ENCODE measurements at regions not wholly inside any gene's neighbourhood (a gene's known extent, or its start where the extent isn't known, plus 50 kb on each side); places are given as distances from the start of the nearest gene placed in this dataset.

DNA sequence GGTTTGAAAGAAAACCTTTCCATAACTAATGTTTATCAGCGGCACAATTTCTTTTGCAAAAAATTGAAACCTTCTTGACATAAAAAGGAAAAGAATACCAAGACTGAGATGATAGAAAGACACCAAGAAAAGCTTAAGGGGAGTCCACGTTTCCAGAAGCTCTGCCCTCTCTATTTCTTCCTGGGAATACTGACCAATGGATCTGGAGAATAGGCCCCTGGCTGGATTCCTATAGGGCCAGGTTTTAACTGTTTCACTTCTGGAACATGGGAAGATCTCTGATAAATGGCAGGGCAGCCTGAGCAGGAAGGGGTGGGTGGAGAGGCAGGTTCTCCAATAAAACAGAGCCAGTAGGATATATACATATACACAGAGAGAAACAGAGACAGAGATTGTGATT, 413.4 kb upstream of the JARID2 start:
- in situ Hi-C loops (cut with HindIII; ENCODE audit: low pct_unique_long_range_greater_than_20kb, low sequenced_read_pairs), result no loop called here
- no peak for DNase-seq (ENCODE audit: low read depth in 1 of 2, low spot score in 1 of 2)
- TF ChIP-seq JUND (IDR thresholded peaks at IDR 0.05; ENCODE audit: low read depth), result no peak

DNA sequence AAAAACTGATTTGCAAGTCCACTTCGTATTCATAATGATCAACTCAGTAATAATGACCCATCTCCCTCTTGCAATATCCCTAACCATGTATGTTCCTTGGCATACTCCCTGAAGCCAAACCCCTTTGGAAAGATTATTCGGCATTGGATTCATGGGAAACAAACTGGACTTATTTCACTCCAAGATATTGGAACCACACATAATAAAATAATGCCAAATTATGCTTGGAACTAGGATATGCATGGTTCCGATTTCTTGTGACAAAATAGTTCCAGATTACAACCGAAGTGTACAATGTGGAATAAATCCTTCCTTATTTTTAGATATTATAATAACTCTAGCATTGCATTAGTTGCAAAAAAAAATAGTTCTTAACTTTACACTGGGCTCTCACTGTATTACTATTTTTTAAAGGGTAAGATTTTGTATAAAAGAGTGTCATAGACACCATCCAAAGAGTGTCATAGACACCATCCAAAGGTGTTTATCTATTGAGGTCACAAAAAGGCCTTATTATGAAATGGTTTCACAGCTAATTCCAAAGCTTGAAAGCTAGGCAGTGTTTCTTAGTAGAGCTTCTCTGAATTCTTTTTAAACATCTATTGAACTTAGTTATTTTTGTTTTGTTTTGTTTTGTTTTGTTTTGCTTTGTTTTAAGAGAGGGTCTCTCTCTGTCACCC, 410.9 kb upstream of the JARID2 start:
- TF ChIP-seq JUND (IDR thresholded peaks at IDR 0.05; ENCODE audit: low read depth), result no peak
- in situ Hi-C loops (cut with HindIII; ENCODE audit: low pct_unique_long_range_greater_than_20kb, low sequenced_read_pairs), result no loop called here
- no peak for DNase-seq (ENCODE audit: low read depth in 1 of 2, low spot score in 1 of 2)

DNA sequence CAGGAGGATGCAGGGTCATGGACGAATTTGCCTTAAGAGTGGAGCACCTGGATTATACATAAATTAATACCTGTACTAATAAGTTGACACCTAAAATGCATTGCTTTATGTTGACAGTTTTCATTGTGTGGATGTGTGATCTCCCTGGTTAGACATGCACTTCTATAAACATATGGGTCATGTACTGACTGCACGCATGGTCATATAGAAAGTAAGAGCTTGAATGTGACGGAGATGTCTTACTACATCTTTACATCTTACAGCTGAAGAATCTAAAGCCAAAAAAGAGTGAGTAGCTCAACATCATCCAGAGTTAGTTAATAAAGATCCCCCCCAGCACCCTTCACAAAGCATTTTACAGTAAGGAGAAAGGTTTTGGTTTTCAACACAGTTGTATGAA, 408.4 kb upstream of the JARID2 start:
- DNase-seq (ENCODE audit: low read depth in 1 of 2, low spot score in 1 of 2), result no peak
- no peak for TF ChIP-seq JUND (IDR thresholded peaks at IDR 0.05; ENCODE audit: low read depth)
- in situ Hi-C loops (cut with HindIII; ENCODE audit: low pct_unique_long_range_greater_than_20kb, low sequenced_read_pairs), result no loop called here

DNA sequence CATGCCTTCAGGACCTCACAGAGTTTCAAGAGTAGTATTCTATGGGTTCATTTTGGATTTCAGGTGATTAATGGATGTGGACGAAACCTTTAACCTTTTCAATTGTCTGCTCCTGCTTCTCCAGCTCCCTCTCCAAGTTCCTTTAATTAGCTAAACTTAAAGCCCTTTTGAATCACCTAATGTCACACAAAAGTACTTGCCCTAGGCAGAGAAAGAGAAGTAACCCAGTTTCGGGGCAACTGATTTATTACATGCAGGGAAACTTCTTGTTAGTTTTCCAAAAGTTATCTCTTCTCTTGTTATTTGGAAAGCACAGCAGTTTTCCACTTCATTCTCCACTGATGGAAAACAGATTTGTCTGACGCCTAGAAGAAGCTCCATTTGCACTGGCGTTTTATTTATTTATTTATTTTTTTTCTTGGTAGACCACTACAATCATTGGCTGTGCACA, 407.7 kb upstream of the JARID2 start:
- no peak for DNase-seq (ENCODE audit: low read depth in 1 of 2, low spot score in 1 of 2)
- TF ChIP-seq JUND (IDR thresholded peaks at IDR 0.05; ENCODE audit: low read depth), result no peak
- in situ Hi-C loops (cut with HindIII; ENCODE audit: low pct_unique_long_range_greater_than_20kb, low sequenced_read_pairs), result no loop called here

DNA sequence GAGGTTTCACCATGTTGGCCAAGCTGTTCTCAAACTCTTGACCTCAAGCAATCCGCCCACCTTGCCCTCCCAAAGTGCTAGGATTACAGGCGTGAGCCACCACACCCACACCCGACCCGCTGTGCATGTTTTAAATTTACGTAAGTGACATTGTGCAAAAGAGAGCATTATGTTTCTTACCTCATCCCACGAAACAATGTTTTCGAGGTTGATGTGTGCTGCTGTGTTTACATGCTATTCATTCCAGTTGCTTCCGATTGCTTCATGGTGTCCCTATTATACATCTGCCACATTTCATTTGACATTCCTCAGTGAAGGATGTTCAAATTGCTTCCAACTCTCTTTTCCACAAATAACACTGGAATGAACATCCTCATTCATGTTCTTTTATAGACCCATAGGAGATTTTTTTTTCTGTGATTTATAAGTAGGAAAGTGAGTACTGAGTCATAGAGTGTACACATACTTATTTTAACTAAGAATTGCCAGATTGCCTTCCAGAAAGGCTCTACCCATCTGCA, 403.9 kb upstream of the JARID2 start:
- in situ Hi-C loops (cut with HindIII; ENCODE audit: low pct_unique_long_range_greater_than_20kb, low sequenced_read_pairs), result no loop called here
- no peak for TF ChIP-seq JUND (IDR thresholded peaks at IDR 0.05; ENCODE audit: low read depth)
- no peak for DNase-seq (ENCODE audit: low read depth in 1 of 2, low spot score in 1 of 2)

DNA sequence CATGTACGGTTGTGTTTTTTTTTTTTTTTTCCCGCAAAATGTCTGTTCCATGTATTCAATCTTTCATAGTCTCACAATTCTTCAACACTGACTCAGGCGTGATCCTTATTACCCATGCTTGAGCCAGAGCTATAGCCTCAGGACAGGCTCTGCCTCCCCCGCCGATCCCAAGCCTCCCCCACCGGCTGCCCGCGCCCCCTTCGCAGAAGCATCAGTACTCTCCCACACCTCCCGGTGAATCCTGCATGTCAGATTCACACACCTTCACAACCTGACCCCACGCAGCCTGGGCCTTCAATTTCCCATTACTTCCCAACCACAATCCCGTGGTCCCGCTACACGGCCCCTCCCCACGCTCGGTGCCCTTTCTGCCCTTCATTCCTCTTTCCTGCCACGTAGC, 401.5 kb upstream of the JARID2 start:
- no peak for DNase-seq (ENCODE audit: low read depth in 1 of 2, low spot score in 1 of 2)
- in situ Hi-C loops (cut with HindIII; ENCODE audit: low pct_unique_long_range_greater_than_20kb, low sequenced_read_pairs), result no loop called here
- no peak for TF ChIP-seq JUND (IDR thresholded peaks at IDR 0.05; ENCODE audit: low read depth)

DNA sequence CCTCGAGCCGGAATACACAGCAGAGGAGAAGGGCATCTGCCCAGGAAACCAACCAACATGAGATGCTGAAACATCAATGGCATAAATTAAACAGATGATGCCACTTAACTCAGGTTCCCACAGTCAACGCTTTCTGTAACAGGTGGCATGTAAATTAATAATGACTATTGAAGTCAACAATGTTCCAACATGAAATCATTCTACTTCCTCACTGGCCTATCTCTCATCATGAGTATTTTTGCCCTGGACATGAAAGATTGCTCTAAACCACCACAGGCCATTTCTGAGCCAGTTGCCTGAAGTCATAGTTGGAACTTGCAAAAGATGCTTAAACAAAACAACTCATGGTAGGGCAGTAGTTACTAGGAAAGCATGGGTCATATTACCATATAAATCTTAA, 397.9 kb upstream of the JARID2 start:
- no peak for TF ChIP-seq JUND (IDR thresholded peaks at IDR 0.05; ENCODE audit: low read depth)
- in situ Hi-C loops (cut with HindIII; ENCODE audit: low pct_unique_long_range_greater_than_20kb, low sequenced_read_pairs), result no loop called here
- no peak for DNase-seq (ENCODE audit: low read depth in 1 of 2, low spot score in 1 of 2)

DNA sequence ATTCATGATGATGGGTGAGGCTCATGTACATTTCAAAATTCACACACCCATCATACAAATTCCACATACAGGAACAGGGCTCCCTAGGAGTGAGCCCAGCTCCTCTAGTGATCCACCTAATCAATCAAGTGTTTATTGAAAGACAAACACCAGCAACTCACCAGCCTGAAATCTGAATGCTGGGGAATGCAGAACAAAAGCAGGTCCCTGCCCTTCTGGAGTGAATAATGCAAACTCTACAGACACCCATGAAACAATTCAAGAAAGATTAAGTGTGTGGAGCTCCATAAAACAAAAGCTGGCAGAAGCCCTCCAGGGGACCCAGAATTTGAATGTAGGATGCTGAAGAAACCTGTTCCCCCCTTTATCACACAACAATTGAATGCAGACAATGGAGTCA, 396.7 kb upstream of the JARID2 start:
- in situ Hi-C loops (cut with HindIII; ENCODE audit: low pct_unique_long_range_greater_than_20kb, low sequenced_read_pairs), result no loop called here
- no peak for TF ChIP-seq JUND (IDR thresholded peaks at IDR 0.05; ENCODE audit: low read depth)
- no peak for DNase-seq (ENCODE audit: low read depth in 1 of 2, low spot score in 1 of 2)

DNA sequence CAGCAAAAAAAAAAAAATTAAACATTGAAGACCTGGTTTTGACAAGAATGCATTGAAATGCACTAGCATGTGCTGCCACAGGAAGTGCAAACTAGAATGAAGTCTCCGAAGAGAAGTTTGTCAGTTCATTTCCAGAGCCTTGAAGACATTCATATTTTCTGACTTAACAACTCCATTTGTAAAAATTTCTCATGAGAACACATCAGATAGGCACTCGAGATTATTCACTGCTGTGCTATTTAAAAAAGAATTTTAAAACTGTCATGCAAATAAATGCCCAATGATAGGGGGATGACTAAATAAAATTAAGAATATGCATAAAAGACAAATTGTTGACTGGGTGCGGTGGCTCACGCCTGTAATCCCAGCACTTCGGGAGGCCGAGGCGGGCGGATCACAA, 394.6 kb upstream of the JARID2 start:
- no peak for DNase-seq (ENCODE audit: low read depth in 1 of 2, low spot score in 1 of 2)
- no peak for TF ChIP-seq JUND (IDR thresholded peaks at IDR 0.05; ENCODE audit: low read depth)
- in situ Hi-C loops (cut with HindIII; ENCODE audit: low pct_unique_long_range_greater_than_20kb, low sequenced_read_pairs), result no loop called here

DNA sequence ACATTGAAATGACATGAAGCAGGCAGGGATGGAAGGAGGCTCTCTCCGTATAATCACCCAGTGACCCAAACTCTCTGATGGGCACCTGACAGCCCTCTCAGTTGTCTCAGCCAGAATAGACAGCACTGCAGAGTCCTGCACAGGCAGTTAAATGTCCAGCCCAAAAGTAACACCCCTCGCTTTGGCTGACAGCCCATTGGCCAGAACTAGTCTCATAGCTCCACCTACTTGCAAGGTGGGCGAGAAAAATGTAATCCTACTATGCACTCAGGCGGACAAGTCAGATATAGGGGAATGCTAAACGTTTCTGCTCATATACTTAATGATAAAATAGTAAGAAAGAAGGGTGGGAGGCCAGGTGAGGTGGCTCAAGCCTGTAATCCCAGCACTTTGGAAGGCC, 393.5 kb upstream of the JARID2 start:
- no peak for TF ChIP-seq JUND (IDR thresholded peaks at IDR 0.05; ENCODE audit: low read depth)
- no peak for DNase-seq (ENCODE audit: low read depth in 1 of 2, low spot score in 1 of 2)
- in situ Hi-C loops (cut with HindIII; ENCODE audit: low pct_unique_long_range_greater_than_20kb, low sequenced_read_pairs), result no loop called here

DNA sequence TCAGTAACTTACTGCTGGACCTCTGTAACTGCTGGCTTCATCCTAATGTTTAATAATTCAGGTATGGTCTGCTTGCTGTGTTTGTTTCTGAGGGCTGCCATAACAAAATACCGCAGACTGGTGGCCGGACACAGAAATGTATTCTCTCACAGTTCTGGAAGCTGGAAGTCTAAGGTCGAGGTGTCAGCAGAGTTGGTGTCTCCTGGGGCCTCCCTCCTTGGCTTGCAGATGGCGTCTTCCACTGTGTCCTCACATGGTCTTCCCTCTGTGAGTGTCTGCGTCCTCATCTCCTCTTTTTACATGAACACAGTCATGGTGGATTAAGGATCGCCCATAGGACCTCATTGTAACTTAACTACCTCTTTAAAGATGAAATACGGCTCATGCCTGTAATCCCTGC, 389.7 kb upstream of the JARID2 start:
- TF ChIP-seq JUND (IDR thresholded peaks at IDR 0.05; ENCODE audit: low read depth), result no peak
- in situ Hi-C loops (cut with HindIII; ENCODE audit: low pct_unique_long_range_greater_than_20kb, low sequenced_read_pairs), result no loop called here
- DNase-seq (ENCODE audit: low read depth in 1 of 2, low spot score in 1 of 2), result no peak

DNA sequence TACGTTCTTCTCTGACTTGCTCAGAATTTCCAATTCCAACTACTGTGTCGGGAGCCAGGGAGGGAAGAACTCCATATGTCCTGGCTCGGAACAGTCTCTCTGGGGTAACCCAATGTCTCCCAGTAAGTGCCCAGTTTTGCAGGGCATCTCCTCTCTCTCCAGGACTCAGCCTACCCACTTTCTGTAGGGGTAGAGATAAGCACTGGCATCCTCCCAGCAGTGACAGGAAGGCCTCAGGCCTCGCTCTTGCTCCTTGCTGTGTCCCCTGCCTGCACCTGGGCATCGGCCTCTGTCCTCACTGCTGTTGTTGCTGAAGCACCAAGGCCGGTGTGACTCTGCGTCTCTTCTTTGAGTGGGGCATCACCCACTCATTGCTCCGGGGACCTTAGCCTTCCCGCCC, 388.9 kb upstream of the JARID2 start:
- DNase-seq (ENCODE audit: low read depth in 1 of 2, low spot score in 1 of 2), result no peak

DNA sequence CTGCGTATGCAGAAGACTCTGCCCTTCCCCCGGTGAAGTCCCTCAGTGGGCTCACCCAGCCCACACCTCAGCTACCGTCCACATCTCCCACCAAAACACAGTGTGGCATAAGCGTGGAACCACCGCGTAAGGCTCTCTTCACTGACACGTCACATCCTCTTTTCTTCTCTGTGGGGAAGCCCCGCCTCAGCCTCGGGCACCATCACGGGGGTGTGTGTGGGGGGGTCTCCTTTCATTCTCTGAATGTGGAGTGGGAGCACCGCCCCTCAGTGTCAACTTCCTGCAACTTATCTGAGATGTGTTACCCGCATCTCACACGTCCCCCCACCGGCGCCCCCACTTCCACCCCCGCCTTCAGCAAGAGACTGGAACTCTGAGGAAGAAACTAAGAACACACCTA, 388.4 kb upstream of the JARID2 start:
- in situ Hi-C loops (cut with HindIII; ENCODE audit: low pct_unique_long_range_greater_than_20kb, low sequenced_read_pairs), result no loop called here
- no peak for TF ChIP-seq JUND (IDR thresholded peaks at IDR 0.05; ENCODE audit: low read depth)
- no peak for DNase-seq (ENCODE audit: low read depth in 1 of 2, low spot score in 1 of 2)

More for the DNA sequence above, 388.9 kb upstream of the JARID2 start:
- in situ Hi-C loops (cut with HindIII; ENCODE audit: low pct_unique_long_range_greater_than_20kb, low sequenced_read_pairs), result no loop called here
- TF ChIP-seq JUND (IDR thresholded peaks at IDR 0.05; ENCODE audit: low read depth), result no peak

DNA sequence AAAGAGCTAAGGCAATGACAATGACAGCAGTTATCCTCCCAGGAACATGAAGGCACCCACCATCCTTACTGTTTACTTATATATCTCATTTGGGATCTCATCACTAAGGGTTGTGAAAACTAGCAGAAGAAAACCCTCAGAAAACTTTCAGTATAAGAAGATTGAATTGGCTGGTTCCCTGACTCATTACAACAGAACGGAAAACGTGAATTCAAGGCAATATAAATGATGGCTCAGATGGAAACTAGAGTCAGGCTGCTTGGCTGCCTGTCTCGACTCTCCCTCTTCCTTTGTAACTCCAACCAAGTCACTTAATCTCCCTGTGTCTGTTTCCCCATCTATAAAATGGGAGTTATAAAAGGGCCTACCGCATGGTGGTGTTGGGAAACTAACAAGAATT, 387.1 kb upstream of the JARID2 start:
- in situ Hi-C loops (cut with HindIII; ENCODE audit: low pct_unique_long_range_greater_than_20kb, low sequenced_read_pairs), result no loop called here
- no peak for TF ChIP-seq JUND (IDR thresholded peaks at IDR 0.05; ENCODE audit: low read depth)
- DNase-seq (ENCODE audit: low read depth in 1 of 2, low spot score in 1 of 2), result no peak
